ENCODE measurements at regions not wholly inside any gene's neighbourhood (a gene's known extent, or its start where the extent isn't known, plus 50 kb on each side); places are given as distances from the start of the nearest gene placed in this dataset.

- TF ChIP-seq EP300 (IDR thresholded peaks at IDR 0.05) (no peak), CTCF (IDR thresholded peaks at IDR 0.05) (no peak), BHLHE40 (IDR thresholded peaks at IDR 0.05; ENCODE audit: low read depth, low read length) (no peak)
Observed at GRCh38 chr12:24099576-24099975, 150.1 kb upstream of the SOX5 start.
